Fibroblast of lung (primary cell): ENCODE measurements at regions not wholly inside any gene's neighbourhood (a gene's known extent, or its start where the extent isn't known, plus 50 kb on each side); places are given as distances from the start of the nearest gene placed in this dataset.

Experiments
- EZH2 ChIP-seq: IDR thresholded peaks from 2 replicates; pipeline ENCODE4 v1.5.1; 2012; ENCODE audit warnings: low read length, control low read depth, mild to moderate bottlenecking; ENCODE audit errors: missing control alignments
- TF ChIP-seq, protein P1 (sequence below), 2 donors: IDR thresholded peaks in 1 of 2; conservative IDR thresholded peaks in 1 of 2; 1 replicate in 1 of 2; 2 replicates in 1 of 2; pipeline ENCODE4 v1.5.1; 2011 to 2012; ENCODE audit warnings: low read length in 2 of 2, control low read depth in 1 of 2, inconsistent platforms in 1 of 2, low read depth in 1 of 2, mild to moderate bottlenecking in 1 of 2

DNA sequence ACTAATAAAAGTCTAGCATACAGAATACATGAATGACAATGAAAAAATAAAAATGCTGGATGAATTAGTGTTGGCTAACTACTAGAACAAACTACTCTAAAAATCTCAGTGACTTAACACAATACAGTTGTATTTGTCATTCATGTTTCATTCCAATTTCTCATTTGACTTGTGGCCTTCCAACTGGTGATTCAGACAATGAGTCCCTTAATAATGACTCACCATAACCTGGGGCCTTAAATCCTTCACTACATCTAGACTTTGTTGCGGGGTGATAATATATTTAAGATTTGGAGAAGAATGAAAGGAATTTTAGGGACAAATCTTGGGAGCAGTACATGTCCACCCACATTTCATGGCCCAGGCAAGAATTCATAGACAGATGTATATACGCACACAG, 90.5 kb upstream of the POM121L12 start:
- TF ChIP-seq, protein P1, sequence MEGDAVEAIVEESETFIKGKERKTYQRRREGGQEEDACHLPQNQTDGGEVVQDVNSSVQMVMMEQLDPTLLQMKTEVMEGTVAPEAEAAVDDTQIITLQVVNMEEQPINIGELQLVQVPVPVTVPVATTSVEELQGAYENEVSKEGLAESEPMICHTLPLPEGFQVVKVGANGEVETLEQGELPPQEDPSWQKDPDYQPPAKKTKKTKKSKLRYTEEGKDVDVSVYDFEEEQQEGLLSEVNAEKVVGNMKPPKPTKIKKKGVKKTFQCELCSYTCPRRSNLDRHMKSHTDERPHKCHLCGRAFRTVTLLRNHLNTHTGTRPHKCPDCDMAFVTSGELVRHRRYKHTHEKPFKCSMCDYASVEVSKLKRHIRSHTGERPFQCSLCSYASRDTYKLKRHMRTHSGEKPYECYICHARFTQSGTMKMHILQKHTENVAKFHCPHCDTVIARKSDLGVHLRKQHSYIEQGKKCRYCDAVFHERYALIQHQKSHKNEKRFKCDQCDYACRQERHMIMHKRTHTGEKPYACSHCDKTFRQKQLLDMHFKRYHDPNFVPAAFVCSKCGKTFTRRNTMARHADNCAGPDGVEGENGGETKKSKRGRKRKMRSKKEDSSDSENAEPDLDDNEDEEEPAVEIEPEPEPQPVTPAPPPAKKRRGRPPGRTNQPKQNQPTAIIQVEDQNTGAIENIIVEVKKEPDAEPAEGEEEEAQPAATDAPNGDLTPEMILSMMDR (conservative IDR thresholded peaks at IDR 0.05 in 1 of 2, IDR thresholded peaks at IDR 0.05 in 1 of 2; ENCODE audit: low read depth in 1 of 2, low read length in 2 of 2): no peak
- TF ChIP-seq EZH2: no peak
